HUES48 (cell line): ENCODE measurements at regions not wholly inside any gene's neighbourhood (a gene's known extent, or its start where the extent isn't known, plus 50 kb on each side); places are given as distances from the start of the nearest gene placed in this dataset.

Source experiments
- H3K27ac ChIP-seq: one replicate; pipeline ENCODE4 v1.7.0; 2013; ENCODE audit warnings: low read depth, low read length, inconsistent platforms
- H3K27me3 ChIP-seq: 2 replicates; pipeline ENCODE4 v1.6.1; 2013; ENCODE audit warnings: mild to moderate bottlenecking, low read length; ENCODE audit not compliant: control insufficient read depth, insufficient read depth
- H3K36me3 ChIP-seq: 2 replicates; pipeline ENCODE4 v1.6.1; 2013; ENCODE audit warnings: low read length; ENCODE audit not compliant: control insufficient read depth, insufficient read depth
- H3K4me1 ChIP-seq: 2 replicates; pipeline ENCODE4 v1.6.1; 2013; ENCODE audit warnings: mild to moderate bottlenecking, low read length; ENCODE audit not compliant: control insufficient read depth, insufficient read depth
- H3K4me3 ChIP-seq: 2 replicates; pipeline ENCODE4 v1.5.1; 2013; ENCODE audit warnings: mild to moderate bottlenecking, low read depth, low read length
- H3K9ac ChIP-seq: 2 replicates; pipeline ENCODE4 v1.6.1; 2013; ENCODE audit warnings: mild to moderate bottlenecking, low read depth, low read length, moderate library complexity
- H3K9me3 ChIP-seq: 2 replicates; pipeline ENCODE4 v1.6.1; 2013; ENCODE audit warnings: low read length; ENCODE audit not compliant: control insufficient read depth, insufficient read depth

- H3K27ac ChIP-seq: no peak overlapping the region
- no peaks in the 10 kb centered on the region for H3K27me3 ChIP-seq
- no peaks in the 10 kb centered on the region for H3K36me3 ChIP-seq
- H3K9ac ChIP-seq: no peak overlapping the region
- no peaks in the 10 kb centered on the region for H3K9me3 ChIP-seq
- H3K4me3 ChIP-seq: no peak overlapping the region
- no peaks in the 10 kb centered on the region for H3K4me1 ChIP-seq
Measured at GRCh38 chr14:61948376-61948775, 186.2 kb downstream of the SNAPC1 start.

- H3K27ac ChIP-seq: no peak overlapping the region
- no peaks in the 10 kb centered on the region for H3K4me1 ChIP-seq
- H3K27me3 ChIP-seq: no peaks in the 10 kb centered on the region
- H3K4me3 ChIP-seq: no peak overlapping the region
- no peak overlapping the region for H3K9ac ChIP-seq
- H3K9me3 ChIP-seq: no peaks in the 10 kb centered on the region
- H3K36me3 ChIP-seq: no peaks in the 10 kb centered on the region
Measured at GRCh38 chr14:61950340-61950739, 188.1 kb downstream of the SNAPC1 start.

- Histone ChIP-seq H3K36me3 (no peaks in the 10 kb centered on the region), H3K4me1 (no peaks in the 10 kb centered on the region), H3K9ac (no peak overlapping the region), H3K27me3 (no peaks in the 10 kb centered on the region), H3K9me3 (no peaks in the 10 kb centered on the region), H3K4me3 (no peak overlapping the region), H3K27ac (no peak overlapping the region)
Measured at GRCh38 chr14:61953602-61954001, 191.4 kb downstream of the SNAPC1 start.

GRCh38 chr14:61954306-61954705 is 192.1 kb downstream of the SNAPC1 start:
- no peak overlapping the region for H3K27ac ChIP-seq
- H3K4me3 ChIP-seq: no peak overlapping the region
- no peaks in the 10 kb centered on the region for H3K27me3 ChIP-seq
- no peaks in the 10 kb centered on the region for H3K36me3 ChIP-seq
- no peak overlapping the region for H3K9ac ChIP-seq
- H3K9me3 ChIP-seq: no peaks in the 10 kb centered on the region
- H3K4me1 ChIP-seq: no peaks in the 10 kb centered on the region

- H3K9ac ChIP-seq: no peak overlapping the region
- H3K4me1 ChIP-seq: no peaks in the 10 kb centered on the region
- H3K27me3 ChIP-seq: no peaks in the 10 kb centered on the region
- H3K36me3 ChIP-seq: no peaks in the 10 kb centered on the region
- H3K9me3 ChIP-seq: no peaks in the 10 kb centered on the region
- no peak overlapping the region for H3K27ac ChIP-seq
- H3K4me3 ChIP-seq: no peak overlapping the region
Measured at GRCh38 chr14:61956517-61956916, 194.3 kb downstream of the SNAPC1 start.

- Histone ChIP-seq H3K36me3 (no peaks in the 10 kb centered on the region), H3K4me3 (no peak overlapping the region), H3K9me3 (no peaks in the 10 kb centered on the region), H3K27me3 (no peaks in the 10 kb centered on the region), H3K4me1 (no peaks in the 10 kb centered on the region), H3K9ac (no peak overlapping the region), H3K27ac (no peak overlapping the region)
Measured at GRCh38 chr14:61959348-61959747, 197.1 kb downstream of the SNAPC1 start.

- Histone ChIP-seq H3K27ac (no peak overlapping the region), H3K4me1 (no peaks in the 10 kb centered on the region), H3K9ac (no peak overlapping the region), H3K27me3 (no peaks in the 10 kb centered on the region), H3K4me3 (no peak overlapping the region), H3K9me3 (no peaks in the 10 kb centered on the region), H3K36me3 (no peaks in the 10 kb centered on the region)
Measured at GRCh38 chr14:61961369-61961768, 199.1 kb downstream of the SNAPC1 start.

GRCh38 chr14:61963926-61964325 is 201.7 kb downstream of the SNAPC1 start:
- Histone ChIP-seq H3K4me3 (no peak overlapping the region), H3K9me3 (no peaks in the 10 kb centered on the region), H3K27me3 (no peaks in the 10 kb centered on the region), H3K9ac (no peak overlapping the region), H3K4me1 (peaks cover 7% of the 10 kb centered on the region; the same call in 1 of the 2 replicates), H3K27ac (no peak overlapping the region), H3K36me3 (no peaks in the 10 kb centered on the region)

- Histone ChIP-seq H3K4me1 (peaks cover 7% of the 10 kb centered on the region; the same call in 1 of the 2 replicates), H3K27me3 (no peaks in the 10 kb centered on the region), H3K27ac (no peak overlapping the region), H3K9me3 (no peaks in the 10 kb centered on the region), H3K36me3 (no peaks in the 10 kb centered on the region), H3K4me3 (no peak overlapping the region), H3K9ac (no peak overlapping the region)
Measured at GRCh38 chr14:61965030-61965745, 203.0 kb downstream of the SNAPC1 start.

- Histone ChIP-seq H3K36me3 (no peaks in the 10 kb centered on the region), H3K4me1 (peaks cover 7% of the 10 kb centered on the region; the same call in 1 of the 2 replicates), H3K4me3 (no peak overlapping the region), H3K9ac (no peak overlapping the region), H3K9me3 (no peaks in the 10 kb centered on the region), H3K27ac (no peak overlapping the region), H3K27me3 (no peaks in the 10 kb centered on the region)
Measured at GRCh38 chr14:61968207-61968606, 206.0 kb downstream of the SNAPC1 start.

GRCh38 chr14:61972711-61973110 is 210.5 kb downstream of the SNAPC1 start:
- Histone ChIP-seq H3K4me3 (no peak overlapping the region), H3K36me3 (no peaks in the 10 kb centered on the region), H3K27ac (no peak overlapping the region), H3K4me1 (peaks cover 7% of the 10 kb centered on the region; the same call in 1 of the 2 replicates), H3K27me3 (no peaks in the 10 kb centered on the region), H3K9ac (no peak overlapping the region), H3K9me3 (peaks cover 15% of the 10 kb centered on the region; the same call in 1 of the 2 replicates)
